GM19372 (cell line): ENCODE measurements at regions not wholly inside any gene's neighbourhood (a gene's known extent, or its start where the extent isn't known, plus 50 kb on each side); places are given as distances from the start of the nearest gene placed in this dataset.
"Not testable (repeated sequence)": the region's sequence is repeated elsewhere in the genome, so short reads cannot be mapped to it uniquely, and the experiment has no call there.

Experiments
- ATAC-seq: cut with Tn5 transposase; IDR thresholded peaks from one replicate; pipeline ENCODE4 v1.9.1; 2021; ENCODE audit warnings: mild to moderate bottlenecking, low read depth, moderate library complexity; ENCODE audit not compliant: unreplicated experiment

- no peak for ATAC-seq
Measured at GRCh38 chr5:42989190-42989589, 50.9 kb downstream of the ANXA2R start.

- ATAC-seq, result no peak
Measured at GRCh38 chr5:42988568-42988967, 51.6 kb downstream of the ANXA2R start.

GRCh38 chr5:42985129-42986037, 54.7 kb downstream of the ANXA2R start:
- no peak for ATAC-seq

GRCh38 chr5:42984307-42984706, 55.8 kb downstream of the ANXA2R start:
- no peak for ATAC-seq

GRCh38 chr5:42982107-42982622, 58.0 kb downstream of the ANXA2R start:
- ATAC-seq, result no peak

GRCh38 chr5:42981417-42982106, 58.6 kb downstream of the ANXA2R start:
- ATAC-seq, result not testable (repeated sequence)

- not testable (repeated sequence) for ATAC-seq
Measured at GRCh38 chr5:42981015-42981414, 59.1 kb downstream of the ANXA2R start.

- not testable (repeated sequence) for ATAC-seq
Measured at GRCh38 chr5:42980391-42980790, 59.7 kb downstream of the ANXA2R start.

GRCh38 chr5:42979242-42979641, 60.9 kb downstream of the ANXA2R start:
- ATAC-seq, result not testable (repeated sequence)

- ATAC-seq, result no peak
Measured at GRCh38 chr5:42974536-42974935, 65.6 kb downstream of the ANXA2R start.

GRCh38 chr5:42970636-42971559, 69.2 kb downstream of the ANXA2R start:
- no peak for ATAC-seq

GRCh38 chr5:42965934-42966333, 74.2 kb downstream of the ANXA2R start:
- ATAC-seq, result no peak

- ATAC-seq, result no peak
Measured at GRCh38 chr5:42963412-42963811, 76.7 kb downstream of the ANXA2R start.

- no peak for ATAC-seq
Measured at GRCh38 chr5:42962124-42962523, 78.0 kb downstream of the ANXA2R start.

GRCh38 chr5:42960506-42960905, 79.6 kb downstream of the ANXA2R start:
- ATAC-seq, result no peak

GRCh38 chr5:42956551-42956950, 83.6 kb downstream of the ANXA2R start:
- no peak for ATAC-seq

- ATAC-seq, result no peak
Measured at GRCh38 chr5:42953041-42953440, 87.1 kb downstream of the ANXA2R start.

- ATAC-seq, result no peak
Measured at GRCh38 chr5:42952578-42952974, 87.5 kb downstream of the ANXA2R start.

GRCh38 chr5:42951293-42951840, 88.8 kb downstream of the ANXA2R start:
- ATAC-seq, result peak; percentile 34
